ENCODE measurements at regions not wholly inside any gene's neighbourhood (a gene's known extent, or its start where the extent isn't known, plus 50 kb on each side); places are given as distances from the start of the nearest gene placed in this dataset.

GRCh38 chr2:125125902-125126301 lies 1100.8 kb downstream of the CNTNAP5 start:
- H2AK5ac ChIP-seq (ENCODE audit: low read depth, low read length), result no peak overlapping the region
- H4K5ac ChIP-seq (ENCODE audit: low read depth, low read length), result no peak overlapping the region
- CTCF ChIA-PET, result no interaction called here
- no peak overlapping the region for H3K56ac ChIP-seq (ENCODE audit: extremely low read depth, insufficient read depth, low read length)
- H3K4me1 ChIP-seq (ENCODE audit: control insufficient read depth, insufficient read depth, low read length), result no peaks in the 10 kb centered on the region
- BruUV-seq (replicated peaks), result no TSS peak
- POLR2A ChIA-PET (ENCODE audit: unreplicated experiment), result no interaction called here
- no peaks in the 10 kb centered on the region for H3K27me3 ChIP-seq (ENCODE audit: control insufficient read depth, insufficient read depth, low read length)
- H3K9ac ChIP-seq (ENCODE audit: low read depth, low read length), result no peak overlapping the region
- no peak overlapping the region for H2BK15ac ChIP-seq (ENCODE audit: low read depth, low read length)
- H2BK120ac ChIP-seq (ENCODE audit: low read depth, low read length), result no peak overlapping the region
- no peak overlapping the region for H3K18ac ChIP-seq (ENCODE audit: low read depth, low read length)
- H4K91ac ChIP-seq (ENCODE audit: insufficient read depth, low read depth, low read length), result no peak overlapping the region
- intact Hi-C loops (cut with micrococcal nuclease), result no loop called here
- no CpG with 5 or more reads among the region's 1 CpG for WGBS, 2 experiments (ENCODE audit: extremely low coverage in 2 of 2, insufficient read length in 1 of 2)
- no peaks in the 10 kb centered on the region for H3K9me1 ChIP-seq (ENCODE audit: insufficient read depth, low read length)
- no peak overlapping the region for H3K4me3 ChIP-seq (ENCODE audit: insufficient read depth, low read depth, low read length)
- no peaks in the 10 kb centered on the region for H4K20me1 ChIP-seq (ENCODE audit: insufficient read depth, low read length)
- dilution Hi-C loops (cut with HindIII; ENCODE audit: low sequenced_read_pairs, unreplicated experiment), result no loop called here
- no peak overlapping the region for H2AK9ac ChIP-seq (replicated peaks; ENCODE audit: low read depth, low read length, poor library complexity)
- H3K27ac ChIP-seq (ENCODE audit: insufficient read depth, low read length), result no peak overlapping the region
- no peak for ATAC-seq (ENCODE audit: low read depth)
- H3K14ac ChIP-seq (replicated peaks; ENCODE audit: low read depth, low read length), result no peak overlapping the region
- TF ChIP-seq RAD21 (IDR thresholded peaks at IDR 0.05; ENCODE audit: low read length) (no peak), NFE2L2 (IDR thresholded peaks at IDR 0.05; ENCODE audit: low read depth, low read length) (no peak), CTCF (conservative IDR thresholded peaks at IDR 0.05; ENCODE audit: low read depth, low read length) (no peak), FOS (IDR thresholded peaks at IDR 0.05; ENCODE audit: low read depth, low read length) (no peak), ELK1 (IDR thresholded peaks at IDR 0.05; ENCODE audit: borderline replicate concordance, low read depth, low read length) (no peak), RFX5 (IDR thresholded peaks at IDR 0.05; ENCODE audit: low read depth, low read length) (no peak), USF2 (IDR thresholded peaks at IDR 0.05; ENCODE audit: low read depth, low read length) (no peak), BHLHE40 (IDR thresholded peaks at IDR 0.05; ENCODE audit: low read depth, low read length) (no peak), SMC3 (IDR thresholded peaks at IDR 0.05; ENCODE audit: low read depth, low read length) (no peak), MAZ (IDR thresholded peaks at IDR 0.05; ENCODE audit: borderline replicate concordance, low read depth, low read length) (no peak), MXI1 (IDR thresholded peaks at IDR 0.05; ENCODE audit: borderline replicate concordance, low read depth, low read length) (no peak), MAFK (IDR thresholded peaks at IDR 0.05; ENCODE audit: low read depth, low read length) (no peak), CEBPB (IDR thresholded peaks at IDR 0.05; ENCODE audit: low read depth, low read length) (no peak), RCOR1 (IDR thresholded peaks at IDR 0.05; ENCODE audit: insufficient replicate concordance, low read length) (no peak), CHD1 (IDR thresholded peaks at IDR 0.05; ENCODE audit: low read depth, low read length) (no peak), POLR2A (IDR thresholded peaks at IDR 0.05; ENCODE audit: low read depth, low read length) (no peak)
- peaks cover 4% of the 10 kb centered on the region; the same call in 1 of the 2 replicates for H3K9me3 ChIP-seq (ENCODE audit: control insufficient read depth, insufficient read depth, low read length)
- H3K36me3 ChIP-seq (ENCODE audit: control insufficient read depth, insufficient read depth, low read length), result no peaks in the 10 kb centered on the region
- no peak overlapping the region for H2AFZ ChIP-seq (replicated peaks; ENCODE audit: low read length, poor library complexity)
- no peak overlapping the region for H3K23ac ChIP-seq (ENCODE audit: low read depth, low read length)
- H4K8ac ChIP-seq (ENCODE audit: low read depth in 2 of 2, low read length in 2 of 2), result no peak overlapping the region
- H3K4me2 ChIP-seq (ENCODE audit: low read depth, low read length), result no peak overlapping the region
- no peak overlapping the region for H2BK20ac ChIP-seq (ENCODE audit: low read depth, low read length)
- H2BK5ac ChIP-seq (ENCODE audit: low read depth, low read length, poor library complexity, severe bottlenecking), result no peak overlapping the region
- H3K79me1 ChIP-seq (ENCODE audit: low read depth in 1 of 2, low read length in 2 of 2), result no peaks in the 10 kb centered on the region
- in situ Hi-C loops (cut with MboI; ENCODE audit: low sequenced_read_pairs), result no loop called here
- no peak for DNase-seq
- H3K4ac ChIP-seq (ENCODE audit: low read depth, low read length), result no peak overlapping the region

Data from IMR-90 (cell line).